Fibroblast of skin of left biceps (primary cell): ENCODE measurements at regions not wholly inside any gene's neighbourhood (a gene's known extent, or its start where the extent isn't known, plus 50 kb on each side); places are given as distances from the start of the nearest gene placed in this dataset.

Experiments
- DNase-seq, 2 experiments: peaks; one replicate each; pipeline ENCODE4 v3.0.0-alpha.2; 2013; ENCODE audit warnings: low read depth in 2 of 2

DNA sequence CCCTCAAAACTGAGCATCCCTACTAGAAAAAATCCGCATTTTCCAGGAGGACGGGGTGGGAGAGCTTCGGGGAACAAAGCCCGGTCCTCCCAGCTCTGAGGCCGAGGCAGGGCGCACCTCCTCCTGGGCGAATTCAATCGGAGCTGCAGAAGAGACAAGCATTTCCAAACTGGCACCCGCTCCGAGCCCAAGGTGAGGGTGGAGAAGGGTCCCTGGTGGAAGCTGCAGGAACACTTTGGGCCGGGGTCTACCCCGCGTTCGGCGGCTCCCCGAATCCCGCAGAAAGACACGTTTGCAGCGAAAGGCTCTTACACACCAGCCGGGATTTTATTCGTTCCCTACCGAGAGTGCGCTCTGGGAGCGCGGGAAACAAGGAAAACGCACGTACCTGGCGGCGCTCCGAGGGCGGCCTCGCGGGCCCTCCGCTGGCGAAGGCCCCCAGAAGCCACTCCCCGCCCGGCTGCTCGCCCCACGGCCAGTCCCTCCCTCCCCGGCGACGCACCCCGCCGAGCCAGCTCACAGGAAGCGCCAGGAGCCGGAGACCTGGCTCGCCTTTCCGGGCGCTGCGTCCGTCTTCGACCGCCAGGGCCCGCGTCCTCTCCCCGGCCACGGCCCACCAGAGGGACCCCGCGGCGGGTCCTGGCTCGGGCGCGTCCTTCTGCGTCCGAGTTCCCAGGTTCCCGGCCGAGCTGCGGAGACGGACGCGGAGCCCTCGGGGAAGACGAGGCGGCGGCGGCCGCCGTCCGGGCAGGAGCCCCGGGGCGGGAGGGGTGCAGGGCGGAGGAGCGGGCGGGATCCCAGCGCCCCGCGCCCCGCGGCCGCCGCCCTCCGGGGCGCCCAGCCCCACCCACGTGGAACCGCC is 49.8 kb upstream of the BAHCC1 start:
- DNase-seq, result peak; percentile 55 to 60
